AG04449 (cell line): ENCODE measurements at regions not wholly inside any gene's neighbourhood (a gene's known extent, or its start where the extent isn't known, plus 50 kb on each side); places are given as distances from the start of the nearest gene placed in this dataset.

Experiments
- CTCF ChIA-PET: fragments of 350-600 bp; formaldehyde crosslinking; extraction: SDS; loops from one replicate; lab custom pipeline; 2021; ENCODE audit warnings: antibody characterized with exemption; lab: Yijun Ruan, JAX
- POLR2A ChIA-PET: fragments of 400-600, 350-600 bp; formaldehyde crosslinking; extraction: SDS; loops from one replicate; lab custom pipeline; 2020; ENCODE audit warnings: antibody characterized with exemption, inconsistent platforms; lab: Yijun Ruan, JAX
- DNase-seq: peaks from one replicate; pipeline ENCODE4 v3.0.0-alpha.2; 2010; ENCODE audit warnings: low read depth, low spot score
- H3K4me3 ChIP-seq: 2 replicates; pipeline ENCODE4 v1.5.1; 2011; ENCODE audit warnings: low read depth, mild to moderate bottlenecking, control low read depth, low read length
- CTCF ChIP-seq: IDR thresholded peaks from one replicate; pipeline ENCODE4 v1.5.1; 2011; ENCODE audit warnings: mild to moderate bottlenecking, moderate library complexity, low read length, control low read depth, inconsistent platforms; ENCODE audit not compliant: insufficient read depth; ENCODE audit errors: missing control alignments

- no peak for DNase-seq
- ChIA-PET POLR2A (no interaction called here), CTCF (interaction anchor here (0.7 to 1.4 kb wide), 5 partner anchors 298 to 304 kb away, joined by 3 to 4 read pairs (median 4); no protein-coding TSS in a partner anchor)
- no peak overlapping the region for H3K4me3 ChIP-seq
- no peak for TF ChIP-seq CTCF
Observed at GRCh38 chr9:14466429-14466818, 152.5 kb upstream of the NFIB start.

- no peak overlapping the region for H3K4me3 ChIP-seq
- ChIA-PET CTCF (interaction anchor here (1.0 kb wide), 1 partner anchor 306 kb away, joined by 4 read pairs; no protein-coding TSS in a partner anchor), POLR2A (no interaction called here)
- TF ChIP-seq CTCF = no peak
- no peak for DNase-seq
Observed at GRCh38 chr9:14462950-14463349, 149.0 kb upstream of the NFIB start.

- ChIA-PET CTCF (no interaction called here), POLR2A (no interaction called here)
- no peak for TF ChIP-seq CTCF
- no peak for DNase-seq
- no peak overlapping the region for H3K4me3 ChIP-seq
Observed at GRCh38 chr9:14455243-14455642, 141.3 kb upstream of the NFIB start.

- TF ChIP-seq CTCF = no peak
- CTCF ChIA-PET = no interaction called here
- DNase-seq = no peak
- H3K4me3 ChIP-seq = no peak overlapping the region
- POLR2A ChIA-PET = no interaction called here
Observed at GRCh38 chr9:14453286-14453685, 139.3 kb upstream of the NFIB start.

GRCh38 chr9:14452539-14452938 is 138.6 kb upstream of the NFIB start:
- no peak for DNase-seq
- ChIA-PET POLR2A (no interaction called here), CTCF (interaction anchor here (1.1 to 1.8 kb wide), 2 partner anchors 10 to 25 kb away, joined by 3 to 5 read pairs; no protein-coding TSS in a partner anchor)
- H3K4me3 ChIP-seq = no peak overlapping the region
- TF ChIP-seq CTCF = no peak

- H3K4me3 ChIP-seq = no peak overlapping the region
- TF ChIP-seq CTCF = no peak
- no peak for DNase-seq
- ChIA-PET POLR2A (no interaction called here), CTCF (interaction anchor here (1.1 to 1.8 kb wide), 2 partner anchors 9 to 25 kb away, joined by 3 to 5 read pairs; no protein-coding TSS in a partner anchor)
Observed at GRCh38 chr9:14451949-14452348, 138.0 kb upstream of the NFIB start.
